ENCODE measurements at regions not wholly inside any gene's neighbourhood (a gene's known extent, or its start where the extent isn't known, plus 50 kb on each side); places are given as distances from the start of the nearest gene placed in this dataset.

GRCh38 chr1:200228081-200228480 lies 181.8 kb downstream of the ZNF281 start:
- TF ChIP-seq CTCF (IDR thresholded peaks at IDR 0.05; ENCODE audit: insufficient read depth, low read length): no peak
- DNase-seq (ENCODE audit: low read depth): no peak
- H3K4me3 ChIP-seq (ENCODE audit: low read depth, low read length): no peak overlapping the region

Data from fibroblast of the aortic adventitia (primary cell).